ENCODE measurements at regions not wholly inside any gene's neighbourhood (a gene's known extent, or its start where the extent isn't known, plus 50 kb on each side); places are given as distances from the start of the nearest gene placed in this dataset.

- Histone ChIP-seq H3K4me2 (ENCODE audit: insufficient read depth in 1 of 2, low read depth in 2 of 2, low read length in 2 of 2) (no peak overlapping the region), H2BK120ac (replicated peaks; ENCODE audit: low read depth, low read length) (no peak overlapping the region), H2BK12ac (ENCODE audit: low read depth, low read length) (no peak overlapping the region), H3K36me3 (ENCODE audit: control insufficient read depth in 2 of 4, insufficient read depth in 4 of 4, low read length in 3 of 4) (no peaks in the 10 kb centered on the region), H3K56ac (replicated peaks; ENCODE audit: insufficient read length, low read depth, low read length) (no peak overlapping the region), H3K9ac (replicated peaks in 1 of 4; ENCODE audit: extremely low read depth in 1 of 4, low read depth in 3 of 4, low read length in 3 of 4) (no peak overlapping the region), H4K5ac (ENCODE audit: insufficient read length, low read depth, low read length) (no peak overlapping the region), H2BK15ac (ENCODE audit: low read length) (no peak overlapping the region), H3K4me1 (replicated peaks in 1 of 4; ENCODE audit: control insufficient read depth in 3 of 4, insufficient read depth in 4 of 4, low read length in 3 of 4) (peaks cover 0 to 5% (median 0%) of the 10 kb centered on the region in 4 experiments; a peak in 2 of 7 replicates), H4K8ac (ENCODE audit: extremely low read depth, insufficient read depth, low read length) (no peak overlapping the region), H3K79me2 (ENCODE audit: control insufficient read depth in 1 of 2, insufficient read depth in 2 of 2, low read length in 2 of 2) (no peaks in the 10 kb centered on the region), H3K79me1 (ENCODE audit: low read depth, low read length) (no peaks in the 10 kb centered on the region), H3K23me2 (ENCODE audit: low read depth, low read length) (no peaks in the 10 kb centered on the region), H2AK5ac (ENCODE audit: low read depth, low read length) (no peak overlapping the region), H4K20me1 (replicated peaks in 1 of 2; ENCODE audit: control insufficient read depth in 1 of 2, insufficient read depth in 2 of 2, low read length in 2 of 2) (no peaks in the 10 kb centered on the region), H3K23ac (ENCODE audit: insufficient read length) (no peak overlapping the region), H3K4me3 (ENCODE audit: extremely low read depth in 1 of 4, insufficient read depth in 2 of 4, low read depth in 3 of 4, low read length in 4 of 4) (no peak overlapping the region), H2BK5ac (ENCODE audit: low read depth, low read length) (no peak overlapping the region), H3K27me3 (replicated peaks in 1 of 4; ENCODE audit: control insufficient read depth in 3 of 4, extremely low read depth in 1 of 4, insufficient read depth in 3 of 4, low read length in 3 of 4) (no peaks in the 10 kb centered on the region), H3K4ac (replicated peaks; ENCODE audit: insufficient read length, low read depth, low read length) (no peak overlapping the region), H2BK20ac (ENCODE audit: low read length) (no peak overlapping the region), H3K27ac (ENCODE audit: low read depth, low read length) (no peak overlapping the region), H3K14ac (ENCODE audit: insufficient read length) (no peak overlapping the region), H2AFZ (ENCODE audit: low read length) (peak overlapping the region; percentile 76; the same call in 1 of the 2 replicates), H3K9me3 (ENCODE audit: insufficient read depth in 2 of 2, low read depth in 1 of 2, low read length in 1 of 2) (no peaks in the 10 kb centered on the region), H4K91ac (replicated peaks; ENCODE audit: insufficient read length, low read length) (no peak overlapping the region), H3K18ac (ENCODE audit: extremely low read depth, low read length) (no peak overlapping the region)
- WGBS, 2 experiments (ENCODE audit: extremely low coverage in 1 of 2, insufficient coverage in 1 of 2, insufficient read length in 1 of 2, insufficient replicate concordance in 2 of 2, low coverage in 1 of 2, low lambda C conversion rate in 2 of 2, missing lambda C conversion rate in 1 of 2) = 87% methylated on average over 2 of the region's 2 CpGs; no CpG with 5 or more reads in 1 of the 2 experiments
- FAIRE-seq = no peak
- ChIA-PET CTCF (ENCODE audit: partially characterized antibody) (no interaction called here), POLR2A (ENCODE audit: partially characterized antibody) (no interaction called here)
- DNase-seq (ENCODE audit: low read depth in 1 of 2, low spot score in 2 of 2) = no peak
- TF ChIP-seq CTCF (IDR thresholded peaks at IDR 0.05; ENCODE audit: control extremely low read depth in 1 of 3, insufficient read depth in 1 of 3, low read depth in 1 of 3, low read length in 3 of 3) = peak in 1 of 3 experiments; percentile 9; a peak in 1 of 4 replicates
- peak; percentile 38 to 43; a peak in 3 of 4 replicates for TF ChIP-seq RAD21 (IDR thresholded peaks at IDR 0.05 in 1 of 2, conservative IDR thresholded peaks at IDR 0.05 in 1 of 2; ENCODE audit: low read depth in 2 of 2, low read length in 2 of 2)
- TF ChIP-seq, protein P1, sequence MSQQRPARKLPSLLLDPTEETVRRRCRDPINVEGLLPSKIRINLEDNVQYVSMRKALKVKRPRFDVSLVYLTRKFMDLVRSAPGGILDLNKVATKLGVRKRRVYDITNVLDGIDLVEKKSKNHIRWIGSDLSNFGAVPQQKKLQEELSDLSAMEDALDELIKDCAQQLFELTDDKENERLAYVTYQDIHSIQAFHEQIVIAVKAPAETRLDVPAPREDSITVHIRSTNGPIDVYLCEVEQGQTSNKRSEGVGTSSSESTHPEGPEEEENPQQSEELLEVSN (IDR thresholded peaks at IDR 0.05) = no peak
- TF ChIP-seq MAFK (IDR thresholded peaks at IDR 0.05; ENCODE audit: low read depth, low read length) = no peak
These were observed 1775.1 kb upstream of the PIK3C3 start for GRCh38 chr18:40179729-40180461.

Data from H1 (cell line).